ENCODE measurements at regions not wholly inside any gene's neighbourhood (a gene's known extent, or its start where the extent isn't known, plus 50 kb on each side); places are given as distances from the start of the nearest gene placed in this dataset.

DNA sequence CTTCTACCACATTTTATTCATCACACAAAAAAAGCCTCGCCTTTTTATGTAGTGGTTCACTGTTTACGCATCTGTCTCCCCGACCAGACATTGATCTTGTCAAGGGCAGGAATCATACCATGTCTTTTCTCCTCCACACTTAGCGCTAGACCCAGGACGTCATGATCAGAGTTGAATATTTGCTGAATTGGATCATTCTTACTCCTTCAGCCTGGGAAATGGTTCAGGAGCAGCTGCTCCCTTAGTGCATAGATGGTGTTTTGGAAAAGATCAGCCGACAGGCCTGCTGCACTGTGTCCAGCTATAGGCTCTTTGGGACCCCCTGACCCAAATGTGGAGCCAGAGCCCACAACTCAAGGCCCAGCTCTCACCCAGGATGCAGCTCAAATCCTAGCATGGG is 249.1 kb upstream of the TMEM72 start:
- TF ChIP-seq, protein P1, sequence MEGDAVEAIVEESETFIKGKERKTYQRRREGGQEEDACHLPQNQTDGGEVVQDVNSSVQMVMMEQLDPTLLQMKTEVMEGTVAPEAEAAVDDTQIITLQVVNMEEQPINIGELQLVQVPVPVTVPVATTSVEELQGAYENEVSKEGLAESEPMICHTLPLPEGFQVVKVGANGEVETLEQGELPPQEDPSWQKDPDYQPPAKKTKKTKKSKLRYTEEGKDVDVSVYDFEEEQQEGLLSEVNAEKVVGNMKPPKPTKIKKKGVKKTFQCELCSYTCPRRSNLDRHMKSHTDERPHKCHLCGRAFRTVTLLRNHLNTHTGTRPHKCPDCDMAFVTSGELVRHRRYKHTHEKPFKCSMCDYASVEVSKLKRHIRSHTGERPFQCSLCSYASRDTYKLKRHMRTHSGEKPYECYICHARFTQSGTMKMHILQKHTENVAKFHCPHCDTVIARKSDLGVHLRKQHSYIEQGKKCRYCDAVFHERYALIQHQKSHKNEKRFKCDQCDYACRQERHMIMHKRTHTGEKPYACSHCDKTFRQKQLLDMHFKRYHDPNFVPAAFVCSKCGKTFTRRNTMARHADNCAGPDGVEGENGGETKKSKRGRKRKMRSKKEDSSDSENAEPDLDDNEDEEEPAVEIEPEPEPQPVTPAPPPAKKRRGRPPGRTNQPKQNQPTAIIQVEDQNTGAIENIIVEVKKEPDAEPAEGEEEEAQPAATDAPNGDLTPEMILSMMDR (IDR thresholded peaks at IDR 0.05; ENCODE audit: low read depth, low read length, poor library complexity, severe bottlenecking) = no peak
- TF ChIP-seq EZH2phosphoT487 (IDR thresholded peaks at IDR 0.05; ENCODE audit: borderline replicate concordance, low read length) = no peak

Measured in DOHH2 (cell line).